ENCODE measurements at regions not wholly inside any gene's neighbourhood (a gene's known extent, or its start where the extent isn't known, plus 50 kb on each side); places are given as distances from the start of the nearest gene placed in this dataset.

DNA sequence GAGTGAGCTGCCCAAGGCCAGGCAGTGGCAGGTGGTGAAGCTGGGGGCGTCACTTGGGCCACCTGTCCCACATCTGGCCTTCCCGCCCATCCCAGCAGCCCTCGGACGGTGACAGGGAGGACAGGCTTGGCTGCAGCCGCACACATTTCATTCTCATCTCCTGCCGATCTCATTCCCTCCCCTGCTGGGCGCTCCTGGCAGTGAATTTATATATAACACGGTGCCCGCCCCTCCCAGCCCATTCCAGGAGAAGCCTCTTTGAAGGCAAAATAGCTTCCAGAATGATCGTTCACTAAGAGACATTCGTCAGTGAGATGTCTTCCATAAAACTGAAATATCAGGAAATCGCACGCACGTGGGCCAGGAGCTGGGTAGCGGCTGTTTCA lies 861.3 kb downstream of the TBC1D22A start:
- TF ChIP-seq, protein P1, sequence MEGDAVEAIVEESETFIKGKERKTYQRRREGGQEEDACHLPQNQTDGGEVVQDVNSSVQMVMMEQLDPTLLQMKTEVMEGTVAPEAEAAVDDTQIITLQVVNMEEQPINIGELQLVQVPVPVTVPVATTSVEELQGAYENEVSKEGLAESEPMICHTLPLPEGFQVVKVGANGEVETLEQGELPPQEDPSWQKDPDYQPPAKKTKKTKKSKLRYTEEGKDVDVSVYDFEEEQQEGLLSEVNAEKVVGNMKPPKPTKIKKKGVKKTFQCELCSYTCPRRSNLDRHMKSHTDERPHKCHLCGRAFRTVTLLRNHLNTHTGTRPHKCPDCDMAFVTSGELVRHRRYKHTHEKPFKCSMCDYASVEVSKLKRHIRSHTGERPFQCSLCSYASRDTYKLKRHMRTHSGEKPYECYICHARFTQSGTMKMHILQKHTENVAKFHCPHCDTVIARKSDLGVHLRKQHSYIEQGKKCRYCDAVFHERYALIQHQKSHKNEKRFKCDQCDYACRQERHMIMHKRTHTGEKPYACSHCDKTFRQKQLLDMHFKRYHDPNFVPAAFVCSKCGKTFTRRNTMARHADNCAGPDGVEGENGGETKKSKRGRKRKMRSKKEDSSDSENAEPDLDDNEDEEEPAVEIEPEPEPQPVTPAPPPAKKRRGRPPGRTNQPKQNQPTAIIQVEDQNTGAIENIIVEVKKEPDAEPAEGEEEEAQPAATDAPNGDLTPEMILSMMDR (IDR thresholded peaks at IDR 0.05) = no peak
- H3K36me3 ChIP-seq (ENCODE audit: control insufficient read depth, insufficient read depth, low read length) = no peaks in the 10 kb centered on the region
- H3K36me3 Mint-ChIP-seq = no peaks in the 10 kb centered on the region
- intact Hi-C loops (cut with micrococcal nuclease) = no loop called here
- no peaks in the 10 kb centered on the region for H3K9me3 ChIP-seq (ENCODE audit: control insufficient read depth, insufficient read depth, low read length)
- no peak overlapping the region for H3K27ac Mint-ChIP-seq
- H3K4me3 ChIP-seq (ENCODE audit: low read length) = no peak overlapping the region
- WGBS (ENCODE audit: insufficient coverage) = 79% methylated on average over 15 of the region's 15 CpGs
- H3K27me3 Mint-ChIP-seq (ENCODE audit: low read depth in 2 of 2) = no peaks in the 10 kb centered on the region
- H3K9me3 Mint-ChIP-seq = no peaks in the 10 kb centered on the region
- no peak for DNase-seq
- no peak overlapping the region for H3K27ac ChIP-seq (ENCODE audit: low read length)
- H3K4me1 Mint-ChIP-seq = no peaks in the 10 kb centered on the region
- H3K27me3 ChIP-seq (ENCODE audit: control insufficient read depth, insufficient read depth, low read length) = no peaks in the 10 kb centered on the region
- H3K4me3 Mint-ChIP-seq = no peak overlapping the region
- H3K4me1 ChIP-seq (ENCODE audit: control insufficient read depth, insufficient read depth, low read length) = no peaks in the 10 kb centered on the region
- ATAC-seq = no peak

DNA sequence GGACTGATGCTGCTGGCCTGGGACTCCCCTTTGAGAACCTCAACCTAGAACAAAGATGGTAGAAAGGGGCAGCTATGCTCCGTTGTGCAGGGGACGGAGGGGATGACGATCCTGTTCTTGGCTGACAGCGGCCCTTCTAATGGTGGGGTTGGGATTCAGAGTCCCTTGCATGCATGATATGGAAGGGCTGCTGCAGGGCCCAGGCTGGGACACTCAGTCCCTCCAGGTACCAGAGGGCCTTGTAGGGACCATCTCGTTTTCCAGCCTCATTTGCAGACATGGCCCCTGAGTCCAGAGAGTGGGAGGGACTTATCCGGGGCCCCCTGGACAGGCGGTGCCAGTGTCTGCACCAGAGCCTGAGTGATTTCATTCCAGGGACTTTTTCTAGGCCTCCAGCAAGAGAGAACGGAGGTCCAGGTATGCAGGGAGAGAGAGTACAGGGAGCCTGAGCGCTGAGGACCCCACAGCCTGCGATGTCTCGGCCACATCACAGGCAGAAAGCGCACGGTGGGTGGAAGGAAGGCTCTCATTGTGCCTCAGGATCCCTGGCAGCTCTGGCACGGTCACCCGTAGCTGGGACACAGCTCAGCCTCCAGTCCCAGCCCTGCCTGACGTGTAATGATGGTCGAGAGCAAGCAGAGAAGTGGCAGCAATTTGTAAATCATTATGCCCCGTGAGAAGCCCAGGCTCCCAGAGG lies 860.8 kb downstream of the TBC1D22A start:
- 83% methylated on average over 18 of the region's 18 CpGs for WGBS (ENCODE audit: insufficient coverage)
- H3K36me3 ChIP-seq (ENCODE audit: control insufficient read depth, insufficient read depth, low read length) = no peaks in the 10 kb centered on the region
- no peaks in the 10 kb centered on the region for H3K9me3 ChIP-seq (ENCODE audit: control insufficient read depth, insufficient read depth, low read length)
- DNase-seq = no peak
- no peaks in the 10 kb centered on the region for H3K4me1 Mint-ChIP-seq
- ATAC-seq = no peak
- H3K27ac ChIP-seq (ENCODE audit: low read length) = no peak overlapping the region
- TF ChIP-seq, protein P1 (IDR thresholded peaks at IDR 0.05) = no peak
- intact Hi-C loops (cut with micrococcal nuclease) = no loop called here
- H3K36me3 Mint-ChIP-seq = no peaks in the 10 kb centered on the region
- no peaks in the 10 kb centered on the region for H3K27me3 Mint-ChIP-seq (ENCODE audit: low read depth in 2 of 2)
- H3K27ac Mint-ChIP-seq = no peak overlapping the region
- no peaks in the 10 kb centered on the region for H3K4me1 ChIP-seq (ENCODE audit: control insufficient read depth, insufficient read depth, low read length)
- H3K4me3 Mint-ChIP-seq = no peak overlapping the region
- H3K9me3 Mint-ChIP-seq = no peaks in the 10 kb centered on the region
- no peaks in the 10 kb centered on the region for H3K27me3 ChIP-seq (ENCODE audit: control insufficient read depth, insufficient read depth, low read length)
- H3K4me3 ChIP-seq (ENCODE audit: low read length) = no peak overlapping the region

DNA sequence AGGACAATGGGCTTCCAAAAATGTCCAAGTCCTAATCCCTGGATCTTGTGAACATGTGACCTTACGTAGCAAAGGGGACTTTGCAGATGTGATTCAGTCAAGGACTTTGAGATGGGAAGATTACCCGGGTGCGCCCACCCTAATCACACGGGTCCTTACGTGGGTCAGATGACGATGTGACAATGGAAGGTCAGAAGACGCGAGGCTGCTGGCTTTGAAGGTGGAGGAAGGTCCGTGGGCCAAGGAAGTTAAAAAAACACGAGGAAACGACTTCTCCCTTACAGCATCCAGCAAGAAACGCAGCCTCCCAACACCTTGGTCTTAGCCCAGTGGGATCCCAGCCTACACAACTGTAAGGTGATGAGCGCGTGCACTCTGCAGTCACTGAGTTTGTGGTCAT lies 860.1 kb downstream of the TBC1D22A start:
- Mint-ChIP-seq H3K27ac (no peak overlapping the region), H3K36me3 (no peaks in the 10 kb centered on the region), H3K9me3 (no peaks in the 10 kb centered on the region), H3K4me1 (no peaks in the 10 kb centered on the region), H3K27me3 (ENCODE audit: low read depth in 2 of 2) (no peaks in the 10 kb centered on the region), H3K4me3 (no peak overlapping the region)
- no peaks in the 10 kb centered on the region for H3K9me3 ChIP-seq (ENCODE audit: control insufficient read depth, insufficient read depth, low read length)
- ATAC-seq = no peak
- no peak overlapping the region for H3K27ac ChIP-seq (ENCODE audit: low read length)
- no peak overlapping the region for H3K4me3 ChIP-seq (ENCODE audit: low read length)
- no peaks in the 10 kb centered on the region for H3K27me3 ChIP-seq (ENCODE audit: control insufficient read depth, insufficient read depth, low read length)
- no peaks in the 10 kb centered on the region for H3K4me1 ChIP-seq (ENCODE audit: control insufficient read depth, insufficient read depth, low read length)
- no peaks in the 10 kb centered on the region for H3K36me3 ChIP-seq (ENCODE audit: control insufficient read depth, insufficient read depth, low read length)
- TF ChIP-seq, protein P1 (IDR thresholded peaks at IDR 0.05) = no peak
- 90% methylated on average over 14 of the region's 14 CpGs for WGBS (ENCODE audit: insufficient coverage)
- no peak for DNase-seq
- intact Hi-C loops (cut with micrococcal nuclease) = no loop called here

DNA sequence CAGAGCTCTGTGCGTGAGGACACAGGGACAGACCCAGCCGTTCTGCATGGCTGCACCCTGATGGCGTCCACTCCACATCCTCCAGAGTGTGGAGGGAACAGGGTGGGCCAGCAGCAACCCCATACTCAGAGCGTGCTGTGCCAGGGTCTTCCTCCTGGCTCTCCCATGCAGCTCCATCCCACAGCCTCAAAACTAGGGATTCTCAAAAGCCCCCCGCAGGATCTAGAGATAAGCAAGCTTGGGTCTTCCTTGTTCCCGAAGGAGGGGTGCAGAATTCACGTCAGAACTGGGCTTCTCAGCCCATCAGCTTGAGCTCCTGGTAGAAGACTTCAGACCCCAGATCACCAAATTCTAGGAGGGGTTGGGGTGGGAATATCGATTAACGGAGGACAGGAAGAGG lies 858.8 kb downstream of the TBC1D22A start:
- WGBS (ENCODE audit: insufficient coverage) = 64% methylated on average over 9 of the region's 9 CpGs

More for the DNA sequence above, 858.8 kb downstream of the TBC1D22A start:
- DNase-seq (no peak), ATAC-seq (no peak)
- intact Hi-C loops (cut with micrococcal nuclease) = no loop called here
- Mint-ChIP-seq H3K4me1 (no peaks in the 10 kb centered on the region), H3K4me3 (no peak overlapping the region), H3K27me3 (ENCODE audit: low read depth in 2 of 2) (no peaks in the 10 kb centered on the region), H3K36me3 (no peaks in the 10 kb centered on the region), H3K27ac (no peak overlapping the region), H3K9me3 (no peaks in the 10 kb centered on the region)
- no peak overlapping the region for H3K27ac ChIP-seq (ENCODE audit: low read length)
- no peaks in the 10 kb centered on the region for H3K36me3 ChIP-seq (ENCODE audit: control insufficient read depth, insufficient read depth, low read length)
- H3K4me3 ChIP-seq (ENCODE audit: low read length) = no peak overlapping the region
- H3K27me3 ChIP-seq (ENCODE audit: control insufficient read depth, insufficient read depth, low read length) = no peaks in the 10 kb centered on the region
- no peaks in the 10 kb centered on the region for H3K9me3 ChIP-seq (ENCODE audit: control insufficient read depth, insufficient read depth, low read length)
- TF ChIP-seq, protein P1 (IDR thresholded peaks at IDR 0.05) = no peak
- no peaks in the 10 kb centered on the region for H3K4me1 ChIP-seq (ENCODE audit: control insufficient read depth, insufficient read depth, low read length)
